ENCODE measurements at regions not wholly inside any gene's neighbourhood (a gene's known extent, or its start where the extent isn't known, plus 50 kb on each side); places are given as distances from the start of the nearest gene placed in this dataset.

- TF ChIP-seq ZNF695 (CRISPR knock-in tag; IDR thresholded peaks at IDR 0.05) (no peak), KAT8 (IDR thresholded peaks at IDR 0.05; ENCODE audit: low read depth) (no peak), CREM (IDR thresholded peaks at IDR 0.05; ENCODE audit: low read depth) (no peak), CHD4 (IDR thresholded peaks at IDR 0.05; ENCODE audit: insufficient read depth, insufficient replicate concordance, low read depth, low read length, poor library complexity, severe bottlenecking) (no peak), LEF1 (IDR thresholded peaks at IDR 0.05) (no peak)
- TF ChIP-seq, protein P1, sequence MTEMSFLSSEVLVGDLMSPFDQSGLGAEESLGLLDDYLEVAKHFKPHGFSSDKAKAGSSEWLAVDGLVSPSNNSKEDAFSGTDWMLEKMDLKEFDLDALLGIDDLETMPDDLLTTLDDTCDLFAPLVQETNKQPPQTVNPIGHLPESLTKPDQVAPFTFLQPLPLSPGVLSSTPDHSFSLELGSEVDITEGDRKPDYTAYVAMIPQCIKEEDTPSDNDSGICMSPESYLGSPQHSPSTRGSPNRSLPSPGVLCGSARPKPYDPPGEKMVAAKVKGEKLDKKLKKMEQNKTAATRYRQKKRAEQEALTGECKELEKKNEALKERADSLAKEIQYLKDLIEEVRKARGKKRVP (CRISPR knock-in tag; IDR thresholded peaks at IDR 0.05) = no peak
- TF ChIP-seq, protein P2, sequence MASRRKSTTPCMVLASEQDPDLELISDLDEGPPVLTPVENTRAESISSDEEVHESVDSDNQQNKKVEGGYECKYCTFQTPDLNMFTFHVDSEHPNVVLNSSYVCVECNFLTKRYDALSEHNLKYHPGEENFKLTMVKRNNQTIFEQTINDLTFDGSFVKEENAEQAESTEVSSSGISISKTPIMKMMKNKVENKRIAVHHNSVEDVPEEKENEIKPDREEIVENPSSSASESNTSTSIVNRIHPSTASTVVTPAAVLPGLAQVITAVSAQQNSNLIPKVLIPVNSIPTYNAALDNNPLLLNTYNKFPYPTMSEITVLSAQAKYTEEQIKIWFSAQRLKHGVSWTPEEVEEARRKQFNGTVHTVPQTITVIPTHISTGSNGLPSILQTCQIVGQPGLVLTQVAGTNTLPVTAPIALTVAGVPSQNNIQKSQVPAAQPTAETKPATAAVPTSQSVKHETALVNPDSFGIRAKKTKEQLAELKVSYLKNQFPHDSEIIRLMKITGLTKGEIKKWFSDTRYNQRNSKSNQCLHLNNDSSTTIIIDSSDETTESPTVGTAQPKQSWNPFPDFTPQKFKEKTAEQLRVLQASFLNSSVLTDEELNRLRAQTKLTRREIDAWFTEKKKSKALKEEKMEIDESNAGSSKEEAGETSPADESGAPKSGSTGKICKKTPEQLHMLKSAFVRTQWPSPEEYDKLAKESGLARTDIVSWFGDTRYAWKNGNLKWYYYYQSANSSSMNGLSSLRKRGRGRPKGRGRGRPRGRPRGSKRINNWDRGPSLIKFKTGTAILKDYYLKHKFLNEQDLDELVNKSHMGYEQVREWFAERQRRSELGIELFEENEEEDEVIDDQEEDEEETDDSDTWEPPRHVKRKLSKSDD (conservative IDR thresholded peaks at IDR 0.05; ENCODE audit: low read length) = no peak
Observed at GRCh38 chr3:1787094-1787493, 311.6 kb upstream of the CNTN4 start (continued).

GRCh38 chr3:1792466-1792865, 306.2 kb upstream of the CNTN4 start:
- Histone ChIP-seq H3K79me2 (ENCODE audit: control insufficient read depth, insufficient read depth, low read length) (no peaks in the 10 kb centered on the region), H3K27me3 (ENCODE audit: control insufficient read depth in 2 of 2, insufficient read depth in 2 of 2, low read length in 2 of 2) (no peaks in the 10 kb centered on the region), H4K20me1 (replicated peaks; ENCODE audit: control insufficient read depth, insufficient read depth, low read length) (no peaks in the 10 kb centered on the region), H2AFZ (ENCODE audit: low read depth, low read length) (no peak overlapping the region), H3K27ac (ENCODE audit: extremely low read depth, low read depth, low read length) (no peak overlapping the region), H3K36me3 (ENCODE audit: control insufficient read depth, insufficient read depth, low read length) (no peaks in the 10 kb centered on the region), H3K9me1 (ENCODE audit: control insufficient read depth, insufficient read depth, low read length) (no peaks in the 10 kb centered on the region), H3K4me1 (replicated peaks in 1 of 2; ENCODE audit: control insufficient read depth in 2 of 2, insufficient read depth in 2 of 2, low read length in 2 of 2) (no peaks in the 10 kb centered on the region), H3K9me3 (replicated peaks; ENCODE audit: control insufficient read depth, insufficient read depth, low read depth, low read length) (0 out of 2 replicates have a peak, but pooled peaks cover under 1% of the 10 kb centered on the region), H3K9ac (ENCODE audit: insufficient read depth in 1 of 2, low read depth in 2 of 2, low read length in 2 of 2) (no peak overlapping the region), H3K4me3 (no peak overlapping the region), H3K4me2 (ENCODE audit: insufficient read depth, low read length) (no peak overlapping the region)
- BruUV-seq (replicated peaks) = no TSS peak
- FAIRE-seq = no peak
- 0% methylated on average over 2 of the region's 2 CpGs for WGBS (ENCODE audit: insufficient coverage, low coverage, missing lambda C conversion rate)
- ATAC-seq = no peak
- in situ Hi-C loops (cut with MboI) = no loop called here
- CTCF ChIA-PET (ENCODE audit: low intra/inter-chr PET ratio) = no interaction called here
- POLR2A ChIA-PET = no interaction called here
- intact Hi-C loops (cut with micrococcal nuclease) = no loop called here
- no peak for DNase-seq (ENCODE audit: extremely low read depth in 1 of 4, low spot score in 3 of 4)
- TF ChIP-seq ZNF395 (CRISPR knock-in tag; IDR thresholded peaks at IDR 0.05) (no peak), ILF3 (IDR thresholded peaks at IDR 0.05; ENCODE audit: borderline replicate concordance) (no peak), SAFB2 (IDR thresholded peaks at IDR 0.05; ENCODE audit: borderline replicate concordance, low read depth, low read length, severe bottlenecking) (no peak), ZNF24 (IDR thresholded peaks at IDR 0.05) (no peak), KLF1 (tag; IDR thresholded peaks at IDR 0.05) (no peak), SNIP1 (IDR thresholded peaks at IDR 0.05; ENCODE audit: low read depth) (no peak)
- TF ChIP-seq, protein P3, sequence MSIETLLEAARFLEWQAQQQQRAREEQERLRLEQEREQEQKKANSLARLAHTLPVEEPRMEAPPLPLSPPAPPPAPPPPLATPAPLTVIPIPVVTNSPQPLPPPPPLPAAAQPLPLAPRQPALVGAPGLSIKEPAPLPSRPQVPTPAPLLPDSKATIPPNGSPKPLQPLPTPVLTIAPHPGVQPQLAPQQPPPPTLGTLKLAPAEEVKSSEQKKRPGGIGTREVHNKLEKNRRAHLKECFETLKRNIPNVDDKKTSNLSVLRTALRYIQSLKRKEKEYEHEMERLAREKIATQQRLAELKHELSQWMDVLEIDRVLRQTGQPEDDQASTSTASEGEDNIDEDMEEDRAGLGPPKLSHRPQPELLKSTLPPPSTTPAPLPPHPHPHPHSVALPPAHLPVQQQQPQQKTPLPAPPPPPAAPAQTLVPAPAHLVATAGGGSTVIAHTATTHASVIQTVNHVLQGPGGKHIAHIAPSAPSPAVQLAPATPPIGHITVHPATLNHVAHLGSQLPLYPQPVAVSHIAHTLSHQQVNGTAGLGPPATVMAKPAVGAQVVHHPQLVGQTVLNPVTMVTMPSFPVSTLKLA (conservative IDR thresholded peaks at IDR 0.05) = no peak
